GM12878 (cell line): ENCODE measurements at regions not wholly inside any gene's neighbourhood (a gene's known extent, or its start where the extent isn't known, plus 50 kb on each side); places are given as distances from the start of the nearest gene placed in this dataset.

ENCODE experiments used
- BHLHE40 ChIP-seq, 2 experiments: fragments of 450-650 bp in 1 of 2; IDR thresholded peaks; 2 replicates each; pipeline ENCODE4 v1.6.1; 2011 to 2017; ENCODE audit warnings: low read depth in 2 of 2, borderline replicate concordance in 1 of 2, improper control_type of control experiment in 1 of 2, low read length in 1 of 2, mild to moderate bottlenecking in 1 of 2
- CHD1 ChIP-seq: IDR thresholded peaks from 2 replicates; pipeline ENCODE4 v1.6.1; 2012; ENCODE audit warnings: low read depth, low read length, improper control_type of control experiment
- EP300 ChIP-seq, 2 experiments: fragments of 150-350 bp in 1 of 2; IDR thresholded peaks; 2 replicates each; pipeline ENCODE4 v1.6.1; 2011 to 2012; ENCODE audit warnings: low read depth in 2 of 2, low read length in 2 of 2, borderline replicate concordance in 1 of 2, improper control_type of control experiment in 1 of 2, inconsistent platforms in 1 of 2; ENCODE audit not compliant: control insufficient read depth in 1 of 2
- EZH2 ChIP-seq: IDR thresholded peaks from 2 replicates; pipeline ENCODE4 v1.6.1; 2012; ENCODE audit warnings: low read depth, mild to moderate bottlenecking, control low read depth, inconsistent platforms, low read length, borderline replicate concordance; ENCODE audit not compliant: control insufficient read depth
- HDAC6 ChIP-seq: fragments of 200-600 bp; sonication (generic); IDR thresholded peaks from one replicate; pipeline ENCODE4 v1.8.0; 2017; ENCODE audit warnings: antibody characterized with exemption; ENCODE audit not compliant: unreplicated experiment
- HSF1 ChIP-seq: fragments of 150-350 bp; IDR thresholded peaks from 2 replicates; pipeline ENCODE4 v1.6.1; 2014; ENCODE audit warnings: mild to moderate bottlenecking, low read depth, low read length
- IKZF1 ChIP-seq: fragments of 450-650 bp; conservative IDR thresholded peaks from 2 replicates; pipeline ENCODE4 v1.6.1; 2017; ENCODE audit warnings: antibody characterized with exemption, mild to moderate bottlenecking
- NFYB ChIP-seq: IDR thresholded peaks from 2 replicates; pipeline ENCODE4 v1.6.1; 2011; ENCODE audit warnings: low read depth, mild to moderate bottlenecking, low read length, improper control_type of control experiment, moderate library complexity; ENCODE audit not compliant: insufficient read depth
- NKRF ChIP-seq: fragments of 450-650 bp; conservative IDR thresholded peaks from 2 replicates; pipeline ENCODE4 v1.6.1; 2017; ENCODE audit warnings: mild to moderate bottlenecking, moderate library complexity
- NR2F1 ChIP-seq: fragments of 450-650 bp; conservative IDR thresholded peaks from 2 replicates; pipeline ENCODE4 v1.6.1; 2017; ENCODE audit warnings: mild to moderate bottlenecking
- NRF1 ChIP-seq: conservative IDR thresholded peaks from 2 replicates; pipeline ENCODE4 v1.6.1; 2011; ENCODE audit warnings: mild to moderate bottlenecking, low read depth, low read length, improper control_type of control experiment
- PAX5 ChIP-seq: IDR thresholded peaks from 2 replicates; pipeline ENCODE4 v1.6.1; 2011; ENCODE audit warnings: low read depth, low read length, borderline replicate concordance
- PKNOX1 ChIP-seq: fragments of 450-650 bp; IDR thresholded peaks from 2 replicates; pipeline ENCODE4 v1.6.1; 2016; ENCODE audit warnings: mild to moderate bottlenecking
- POLR2AphosphoS5 ChIP-seq: IDR thresholded peaks from 2 replicates; pipeline ENCODE4 v1.6.1; 2011; ENCODE audit warnings: mild to moderate bottlenecking, low read length, inconsistent platforms
- RAD51 ChIP-seq: fragments of 450-650 bp; IDR thresholded peaks from 2 replicates; pipeline ENCODE4 v1.6.1; 2016; ENCODE audit warnings: moderate library complexity, mild to moderate bottlenecking, inconsistent platforms
- RBBP5 ChIP-seq: fragments of 200-600 bp; sonication (generic); conservative IDR thresholded peaks from 2 replicates; pipeline ENCODE4 v1.6.1; 2016
- SMAD1 ChIP-seq: fragments of 450-650 bp; IDR thresholded peaks from 2 replicates; pipeline ENCODE4 v1.6.1; 2018; ENCODE audit warnings: mild to moderate bottlenecking, low read depth; ENCODE audit not compliant: partially characterized antibody
- SMAD5 ChIP-seq: IDR thresholded peaks from 2 replicates; pipeline ENCODE4 v1.6.1; 2016; ENCODE audit warnings: antibody characterized with exemption, low read depth
- SMC3 ChIP-seq: IDR thresholded peaks from 2 replicates; pipeline ENCODE4 v1.6.1; 2011; ENCODE audit warnings: low read length, improper control_type of control experiment, borderline replicate concordance
- SPI1 ChIP-seq: IDR thresholded peaks from 2 replicates; pipeline ENCODE4 v1.6.1; 2011; ENCODE audit warnings: low read depth, mild to moderate bottlenecking, low read length, moderate library complexity, borderline replicate concordance; ENCODE audit not compliant: insufficient read depth
- SREBF2 ChIP-seq: IDR thresholded peaks from 2 replicates; pipeline ENCODE4 v1.6.1; 2012; ENCODE audit warnings: mild to moderate bottlenecking, low read length
- TCF7 ChIP-seq: IDR thresholded peaks from 2 replicates; pipeline ENCODE4 v1.6.1; 2014; ENCODE audit warnings: antibody characterized with exemption, borderline replicate concordance
- WRNIP1 ChIP-seq: IDR thresholded peaks from 2 replicates; pipeline ENCODE4 v1.6.1; 2011; ENCODE audit warnings: low read depth, low read length, improper control_type of control experiment, borderline replicate concordance
- ZBED1 ChIP-seq: IDR thresholded peaks from 2 replicates; pipeline ENCODE4 v1.6.1; 2016; ENCODE audit warnings: borderline replicate concordance
- ZNF207 ChIP-seq: fragments of 450-650 bp; IDR thresholded peaks from 2 replicates; pipeline ENCODE4 v1.6.1; 2014; ENCODE audit warnings: antibody characterized with exemption, mild to moderate bottlenecking, borderline replicate concordance
- ZNF24 ChIP-seq: fragments of 450-650 bp; IDR thresholded peaks from 2 replicates; pipeline ENCODE4 v1.6.1; 2017; ENCODE audit warnings: antibody characterized with exemption, mild to moderate bottlenecking
- ZNF274 ChIP-seq: IDR thresholded peaks from one replicate; pipeline ENCODE4 v1.8.0; 2011; ENCODE audit not compliant: insufficient read length, insufficient read depth

- TF ChIP-seq BHLHE40 (IDR thresholded peaks at IDR 0.05; ENCODE audit: borderline replicate concordance in 1 of 2, low read depth in 2 of 2, low read length in 1 of 2) (0 out of 4 replicates have a peak, but pooled peaks of 1 of the 2 experiments have one; percentile 5), HDAC6 (no peak), SMC3 (no peak), RAD51 (0 out of 2 replicates have a peak, but pooled peaks have one; percentile 41), ZBED1 (no peak), PAX5 (no peak), SPI1 (no peak), SREBF2 (no peak), NKRF (no peak), POLR2AphosphoS5 (no peak), NFYB (no peak), EP300 (IDR thresholded peaks at IDR 0.05; ENCODE audit: borderline replicate concordance in 1 of 2, control insufficient read depth in 1 of 2, low read depth in 2 of 2, low read length in 2 of 2) (no peak; a peak in 1 of 4 replicates), PKNOX1 (no peak), NRF1 (no peak), ZNF274 (no peak), EZH2 (no peak), NR2F1 (0 out of 2 replicates have a peak, but pooled peaks have one; percentile 11), ZNF24 (no peak), ZNF207 (no peak), RBBP5 (no peak), WRNIP1 (no peak), HSF1 (no peak), SMAD1 (no peak), IKZF1 (0 out of 2 replicates have a peak, but pooled peaks have one; percentile 16), TCF7 (no peak), CHD1 (no peak), SMAD5 (no peak)
Measured at GRCh38 chr14:106850913-106851825, 1324.8 kb downstream of the TMEM121 start (continued).
